Astrocyte (in vitro differentiated cells and primary cell): ENCODE measurements at regions not wholly inside any gene's neighbourhood (a gene's known extent, or its start where the extent isn't known, plus 50 kb on each side); places are given as distances from the start of the nearest gene placed in this dataset.
"Not testable (repeated sequence)": the region's sequence is repeated elsewhere in the genome, so short reads cannot be mapped to it uniquely, and the experiment has no call there.

Source experiments
- DNase-seq: peaks from one replicate; pipeline ENCODE4 v3.0.0-alpha.2; 2010; ENCODE audit warnings: low read depth
- FAIRE-seq: peaks from 2 replicates; lab custom pipeline; 2011; peaks lifted over from hg19 to GRCh38; lab: Jason Lieb, UNC
- H2AFZ ChIP-seq: 2 replicates; pipeline ENCODE4 v1.6.0; 2012; ENCODE audit warnings: low read depth, low read length, inconsistent platforms
- H3K27ac ChIP-seq: 2 replicates; pipeline ENCODE4 v1.5.1; 2011; ENCODE audit warnings: low read depth, low read length, inconsistent platforms
- H3K27me3 ChIP-seq: 2 replicates; pipeline ENCODE4 v1.6.0; 2011; ENCODE audit warnings: low read length, inconsistent platforms; ENCODE audit not compliant: insufficient read depth
- H3K36me3 ChIP-seq: 2 replicates; pipeline ENCODE4 v1.5.1; 2011; ENCODE audit warnings: low read length, inconsistent platforms; ENCODE audit not compliant: insufficient read depth
- H3K4me1 ChIP-seq: 2 replicates; pipeline ENCODE4 v1.5.1; 2011; ENCODE audit warnings: low read length, inconsistent platforms; ENCODE audit not compliant: insufficient read depth
- H3K4me2 ChIP-seq: 2 replicates; pipeline ENCODE4 v1.6.0; 2012; ENCODE audit warnings: low read length, inconsistent platforms
- H3K4me3 ChIP-seq: 2 replicates; pipeline ENCODE4 v1.5.1; 2011; ENCODE audit warnings: low read depth, mild to moderate bottlenecking, low read length, inconsistent platforms; ENCODE audit not compliant: insufficient read depth
- H3K79me2 ChIP-seq: 2 replicates; pipeline ENCODE4 v1.6.0; 2012; ENCODE audit warnings: mild to moderate bottlenecking, low read length, inconsistent platforms; ENCODE audit not compliant: insufficient read depth
- H3K9ac ChIP-seq: 2 replicates; pipeline ENCODE4 v1.6.0; 2012; ENCODE audit warnings: mild to moderate bottlenecking, low read length, inconsistent platforms
- H3K9me3 ChIP-seq: 2 replicates; pipeline ENCODE4 v1.5.1; 2012; ENCODE audit warnings: low read depth, mild to moderate bottlenecking, low read length, inconsistent platforms; ENCODE audit not compliant: insufficient read depth
- H4K20me1 ChIP-seq: 2 replicates; pipeline ENCODE4 v1.6.0; 2012; ENCODE audit warnings: low read length, inconsistent platforms; ENCODE audit not compliant: insufficient read depth
- H3K27ac Mint-ChIP-seq: one replicate; pipeline ENCODE4 v1.8.0; 2021; ENCODE audit warnings: mild to moderate bottlenecking, mixed read lengths; ENCODE audit not compliant: unreplicated experiment
- H3K27me3 Mint-ChIP-seq: one replicate; pipeline ENCODE4 v1.8.0; 2021; ENCODE audit warnings: low read depth, mixed read lengths; ENCODE audit not compliant: unreplicated experiment
- H3K36me3 Mint-ChIP-seq: one replicate; pipeline ENCODE4 v1.8.0; 2021; ENCODE audit warnings: low read depth, mixed read lengths; ENCODE audit not compliant: unreplicated experiment
- H3K4me1 Mint-ChIP-seq: one replicate; pipeline ENCODE4 v1.8.0; 2021; ENCODE audit warnings: low read depth, mixed read lengths; ENCODE audit not compliant: unreplicated experiment
- H3K4me3 Mint-ChIP-seq: one replicate; pipeline ENCODE4 v1.8.0; 2021; ENCODE audit warnings: mild to moderate bottlenecking, moderate library complexity, mixed read lengths; ENCODE audit not compliant: unreplicated experiment
- H3K9me3 Mint-ChIP-seq: one replicate; pipeline ENCODE4 v1.8.0; 2021; ENCODE audit warnings: mild to moderate bottlenecking, mixed read lengths; ENCODE audit not compliant: unreplicated experiment
- CTCF ChIP-seq: IDR thresholded peaks from 2 replicates; pipeline ENCODE4 v1.5.1; 2011; ENCODE audit warnings: low read depth, mild to moderate bottlenecking, inconsistent platforms, low read length, moderate library complexity; ENCODE audit not compliant: insufficient read depth
- EZH2 ChIP-seq: IDR thresholded peaks from 2 replicates; pipeline ENCODE4 v1.6.1; 2012; ENCODE audit warnings: mild to moderate bottlenecking, low read length, inconsistent platforms; ENCODE audit not compliant: insufficient read depth

GRCh38 chrX:82412858-82413257 lies 1095.2 kb upstream of the POU3F4 start:
- Histone ChIP-seq H3K9me3 (no peaks in the 10 kb centered on the region), H4K20me1 (no peaks in the 10 kb centered on the region), H3K27ac (no peak overlapping the region), H3K4me3 (no peak overlapping the region), H3K9ac (no peak overlapping the region), H3K36me3 (no peaks in the 10 kb centered on the region), H2AFZ (no peak overlapping the region), H3K4me1 (no peaks in the 10 kb centered on the region), H3K79me2 (no peaks in the 10 kb centered on the region), H3K27me3 (no peaks in the 10 kb centered on the region), H3K4me2 (no peak overlapping the region)
- Mint-ChIP-seq H3K27me3 (no peaks in the 10 kb centered on the region), H3K4me1 (peaks cover 11% of the 10 kb centered on the region), H3K36me3 (no peaks in the 10 kb centered on the region), H3K27ac (no peak overlapping the region), H3K9me3 (peaks cover 3% of the 10 kb centered on the region), H3K4me3 (no peak overlapping the region)
- DNase-seq = no peak
- FAIRE-seq = peak; percentile 43
- no peak for TF ChIP-seq CTCF
- TF ChIP-seq EZH2 = no peak

DNA sequence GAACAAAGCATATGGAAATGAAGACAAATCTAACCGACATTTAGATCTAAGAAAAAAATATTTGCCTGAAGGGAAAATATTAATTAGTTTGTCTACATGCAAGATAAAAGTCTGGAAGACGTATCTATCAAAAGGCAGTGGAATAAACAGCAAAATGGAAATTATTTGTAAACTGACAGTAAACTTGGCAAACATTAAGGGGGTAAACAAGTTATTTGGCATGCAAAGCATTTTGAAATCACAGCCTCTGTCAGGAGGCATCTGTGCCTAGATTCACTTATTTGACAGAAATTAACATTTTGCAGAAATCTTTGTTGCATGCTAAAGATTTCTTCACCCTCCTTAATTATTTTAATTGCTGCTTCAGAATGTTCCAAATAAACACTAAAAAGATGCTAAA lies 1065.8 kb upstream of the POU3F4 start:
- TF ChIP-seq CTCF (no peak), EZH2 (no peak)
- H3K4me1 ChIP-seq = no peaks in the 10 kb centered on the region
- H3K4me2 ChIP-seq = no peak overlapping the region
- DNase-seq (no peak), FAIRE-seq (no peak)
- no peaks in the 10 kb centered on the region for H3K4me1 Mint-ChIP-seq
- no peaks in the 10 kb centered on the region for H3K36me3 ChIP-seq
- no peaks in the 10 kb centered on the region for H3K27me3 ChIP-seq
- no peaks in the 10 kb centered on the region for H4K20me1 ChIP-seq
- no peak overlapping the region for H3K27ac Mint-ChIP-seq
- no peaks in the 10 kb centered on the region for H3K27me3 Mint-ChIP-seq
- H3K4me3 Mint-ChIP-seq = no peak overlapping the region
- H3K9me3 Mint-ChIP-seq = no peaks in the 10 kb centered on the region
- no peak overlapping the region for H3K27ac ChIP-seq
- no peaks in the 10 kb centered on the region for H3K36me3 Mint-ChIP-seq
- no peak overlapping the region for H3K9ac ChIP-seq
- no peaks in the 10 kb centered on the region for H3K79me2 ChIP-seq
- no peaks in the 10 kb centered on the region for H3K9me3 ChIP-seq
- H3K4me3 ChIP-seq = no peak overlapping the region
- no peak overlapping the region for H2AFZ ChIP-seq

GRCh38 chrX:82451725-82452124 lies 1056.4 kb upstream of the POU3F4 start:
- no peaks in the 10 kb centered on the region for H3K4me1 ChIP-seq
- no peaks in the 10 kb centered on the region for H4K20me1 ChIP-seq
- H3K4me2 ChIP-seq = no peak overlapping the region
- TF ChIP-seq EZH2 = no peak
- no peak for TF ChIP-seq CTCF
- Mint-ChIP-seq H3K4me1 (no peaks in the 10 kb centered on the region), H3K36me3 (no peaks in the 10 kb centered on the region), H3K27me3 (no peaks in the 10 kb centered on the region), H3K9me3 (no peaks in the 10 kb centered on the region), H3K4me3 (no peak overlapping the region), H3K27ac (no peak overlapping the region)
- H3K9me3 ChIP-seq = no peaks in the 10 kb centered on the region
- no peak overlapping the region for H3K27ac ChIP-seq
- no peak overlapping the region for H3K4me3 ChIP-seq
- DNase-seq (no peak), FAIRE-seq (no peak)
- H3K36me3 ChIP-seq = no peaks in the 10 kb centered on the region
- no peaks in the 10 kb centered on the region for H3K27me3 ChIP-seq
- H3K9ac ChIP-seq = no peak overlapping the region
- no peak overlapping the region for H2AFZ ChIP-seq
- H3K79me2 ChIP-seq = no peaks in the 10 kb centered on the region

DNA sequence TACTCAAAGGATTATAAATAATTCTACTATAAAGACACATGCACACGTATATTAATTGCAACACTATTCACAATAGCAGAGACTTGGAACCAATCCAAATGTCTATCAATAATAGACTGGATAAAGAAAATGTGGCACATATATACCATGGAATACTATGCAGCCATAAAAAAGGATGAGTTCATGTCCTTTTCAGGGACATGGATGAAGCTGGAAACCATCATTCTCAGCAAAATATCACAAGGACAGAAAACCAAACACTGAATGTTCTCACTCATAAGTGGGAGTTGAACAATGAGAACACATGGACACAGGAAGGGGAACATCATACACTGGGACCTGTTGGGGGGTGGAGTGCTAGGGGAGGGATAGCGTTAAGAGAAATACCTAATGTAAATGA lies 1052.2 kb upstream of the POU3F4 start:
- H3K36me3 ChIP-seq, H3K4me2 ChIP-seq, H4K20me1 ChIP-seq, FAIRE-seq, H3K9me3 Mint-ChIP-seq, H3K4me3 ChIP-seq, H3K27ac Mint-ChIP-seq, H3K4me3 Mint-ChIP-seq, H3K79me2 ChIP-seq, H3K9ac ChIP-seq, H3K36me3 Mint-ChIP-seq, H3K4me1 ChIP-seq, H3K4me1 Mint-ChIP-seq, H2AFZ ChIP-seq, DNase-seq, H3K27me3 ChIP-seq, H3K27ac ChIP-seq, H3K9me3 ChIP-seq, H3K27me3 Mint-ChIP-seq: not testable (repeated sequence)
